ENCODE measurements at regions not wholly inside any gene's neighbourhood (a gene's known extent, or its start where the extent isn't known, plus 50 kb on each side); places are given as distances from the start of the nearest gene placed in this dataset.
"Not testable (repeated sequence)": the region's sequence is repeated elsewhere in the genome, so short reads cannot be mapped to it uniquely, and the experiment has no call there.

- no peak overlapping the region for H3K4me3 Mint-ChIP-seq
- TF ChIP-seq EZH2phosphoT487 (IDR thresholded peaks at IDR 0.05) (no peak), EZH2 (IDR thresholded peaks at IDR 0.05) (no peak)
- TF ChIP-seq, protein P1, sequence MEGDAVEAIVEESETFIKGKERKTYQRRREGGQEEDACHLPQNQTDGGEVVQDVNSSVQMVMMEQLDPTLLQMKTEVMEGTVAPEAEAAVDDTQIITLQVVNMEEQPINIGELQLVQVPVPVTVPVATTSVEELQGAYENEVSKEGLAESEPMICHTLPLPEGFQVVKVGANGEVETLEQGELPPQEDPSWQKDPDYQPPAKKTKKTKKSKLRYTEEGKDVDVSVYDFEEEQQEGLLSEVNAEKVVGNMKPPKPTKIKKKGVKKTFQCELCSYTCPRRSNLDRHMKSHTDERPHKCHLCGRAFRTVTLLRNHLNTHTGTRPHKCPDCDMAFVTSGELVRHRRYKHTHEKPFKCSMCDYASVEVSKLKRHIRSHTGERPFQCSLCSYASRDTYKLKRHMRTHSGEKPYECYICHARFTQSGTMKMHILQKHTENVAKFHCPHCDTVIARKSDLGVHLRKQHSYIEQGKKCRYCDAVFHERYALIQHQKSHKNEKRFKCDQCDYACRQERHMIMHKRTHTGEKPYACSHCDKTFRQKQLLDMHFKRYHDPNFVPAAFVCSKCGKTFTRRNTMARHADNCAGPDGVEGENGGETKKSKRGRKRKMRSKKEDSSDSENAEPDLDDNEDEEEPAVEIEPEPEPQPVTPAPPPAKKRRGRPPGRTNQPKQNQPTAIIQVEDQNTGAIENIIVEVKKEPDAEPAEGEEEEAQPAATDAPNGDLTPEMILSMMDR (IDR thresholded peaks at IDR 0.05): no peak
- H3K27ac Mint-ChIP-seq: no peak overlapping the region
- Histone ChIP-seq H2AFZ (replicated peaks) (no peak overlapping the region), H3K27me3 (no peaks in the 10 kb centered on the region), H3F3A (ENCODE audit: low read depth) (peaks cover 6% of the 10 kb centered on the region), H3K36me3 (no peaks in the 10 kb centered on the region), H3K4me1 (no peaks in the 10 kb centered on the region), H3K4me2 (no peak overlapping the region), H3K9ac (no peak overlapping the region), H3K27ac (no peak overlapping the region), H4K20me1 (ENCODE audit: low read depth) (no peaks in the 10 kb centered on the region), H3K9me3 (ENCODE audit: low read depth) (no peaks in the 10 kb centered on the region), H3K79me2 (ENCODE audit: low read depth) (no peaks in the 10 kb centered on the region), H3K4me3 (no peak overlapping the region)
- no peaks in the 10 kb centered on the region for H3K36me3 Mint-ChIP-seq
- H3K27me3 Mint-ChIP-seq (ENCODE audit: insufficient read depth, low read depth): no peaks in the 10 kb centered on the region
- H3K9me3 Mint-ChIP-seq: no peaks in the 10 kb centered on the region
- DNase-seq (ENCODE audit: low spot score): no peak
- peaks cover 16% of the 10 kb centered on the region for H3K4me1 Mint-ChIP-seq
These were observed 376.0 kb upstream of the PDZRN3 start for GRCh38 chr3:74000725-74001124.

DNA sequence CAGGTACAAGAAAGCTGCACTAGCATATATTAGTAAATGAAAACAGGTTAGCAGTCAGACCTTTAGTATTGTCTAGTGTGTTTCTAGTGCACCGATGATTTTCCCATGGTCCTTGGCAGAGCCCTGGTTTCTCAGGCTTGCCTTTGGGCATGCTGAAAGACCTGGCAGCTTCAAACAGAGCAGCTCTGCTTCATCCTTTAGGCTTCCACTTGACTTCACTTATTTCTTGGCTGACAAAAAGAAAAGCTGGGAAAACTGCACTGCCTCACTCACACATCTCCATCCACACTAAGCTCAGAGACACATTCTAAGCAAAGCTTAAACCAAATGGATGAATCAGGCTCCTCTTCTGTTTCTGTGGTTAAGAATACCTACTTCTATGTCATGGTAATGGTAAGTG, 374.8 kb upstream of the PDZRN3 start:
- Histone ChIP-seq H3K36me3 (no peaks in the 10 kb centered on the region), H3K9me3 (ENCODE audit: low read depth) (no peaks in the 10 kb centered on the region), H3K79me2 (ENCODE audit: low read depth) (no peaks in the 10 kb centered on the region), H3K27me3 (no peaks in the 10 kb centered on the region), H3K4me3 (no peak overlapping the region), H3K27ac (no peak overlapping the region), H3F3A (ENCODE audit: low read depth) (peaks cover 6% of the 10 kb centered on the region), H3K9ac (no peak overlapping the region), H3K4me2 (no peak overlapping the region), H3K4me1 (no peaks in the 10 kb centered on the region), H2AFZ (replicated peaks) (no peak overlapping the region), H4K20me1 (ENCODE audit: low read depth) (no peaks in the 10 kb centered on the region)
- H3K27me3 Mint-ChIP-seq (ENCODE audit: insufficient read depth, low read depth): no peaks in the 10 kb centered on the region
- H3K4me1 Mint-ChIP-seq: peaks cover 16% of the 10 kb centered on the region
- no peaks in the 10 kb centered on the region for H3K9me3 Mint-ChIP-seq
- no peak overlapping the region for H3K4me3 Mint-ChIP-seq
- no peak for DNase-seq (ENCODE audit: low spot score)
- H3K27ac Mint-ChIP-seq: no peak overlapping the region
- H3K36me3 Mint-ChIP-seq: no peaks in the 10 kb centered on the region
- TF ChIP-seq EZH2phosphoT487 (IDR thresholded peaks at IDR 0.05) (no peak), EZH2 (IDR thresholded peaks at IDR 0.05) (no peak)
- TF ChIP-seq, protein P1 (IDR thresholded peaks at IDR 0.05): no peak

- H3K4me2 ChIP-seq; H3K4me3 Mint-ChIP-seq; H3K27ac Mint-ChIP-seq; H3K9ac ChIP-seq; H3K4me1 Mint-ChIP-seq; H3K27me3 ChIP-seq; H3K27me3 Mint-ChIP-seq (ENCODE audit: insufficient read depth, low read depth); H2AFZ ChIP-seq (replicated peaks); H3K4me1 ChIP-seq; H3K36me3 Mint-ChIP-seq; H3K36me3 ChIP-seq; H4K20me1 ChIP-seq (ENCODE audit: low read depth); H3K79me2 ChIP-seq (ENCODE audit: low read depth); H3K9me3 ChIP-seq (ENCODE audit: low read depth); H3K27ac ChIP-seq; H3F3A ChIP-seq (ENCODE audit: low read depth); H3K4me3 ChIP-seq; DNase-seq (ENCODE audit: low spot score): not testable (repeated sequence)
- peaks cover 33% of the 10 kb centered on the region for H3K9me3 Mint-ChIP-seq
These were observed 365.9 kb upstream of the PDZRN3 start for GRCh38 chr3:73990691-73991090.

DNA sequence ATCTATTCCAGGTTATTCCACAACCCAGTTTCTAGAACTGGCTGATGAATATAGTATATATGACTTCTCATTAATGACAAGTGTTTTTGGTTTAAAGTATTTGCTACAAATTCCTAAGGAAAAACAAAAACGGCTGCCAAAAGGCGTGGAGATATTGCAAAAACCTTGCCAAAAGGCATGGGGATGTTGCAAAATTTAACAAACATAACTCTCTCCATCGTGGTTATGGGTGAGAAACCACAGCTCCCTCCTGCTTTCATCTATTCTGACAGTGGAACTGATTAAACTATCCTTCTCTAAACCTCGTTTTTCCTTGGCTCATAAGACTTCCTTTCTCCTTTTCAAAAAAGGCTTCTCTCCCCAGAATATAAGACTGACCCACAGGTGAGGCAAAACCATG, 342.0 kb upstream of the PDZRN3 start:
- no peaks in the 10 kb centered on the region for H3K4me1 Mint-ChIP-seq
- no peaks in the 10 kb centered on the region for H3K9me3 Mint-ChIP-seq
- no peaks in the 10 kb centered on the region for H3K4me1 ChIP-seq
- no peaks in the 10 kb centered on the region for H3K36me3 Mint-ChIP-seq
- TF ChIP-seq EZH2phosphoT487 (IDR thresholded peaks at IDR 0.05): no peak
- TF ChIP-seq, protein P1 (IDR thresholded peaks at IDR 0.05): no peak
- no peaks in the 10 kb centered on the region for H3K27me3 Mint-ChIP-seq (ENCODE audit: insufficient read depth, low read depth)
- no peak overlapping the region for H3K4me3 Mint-ChIP-seq
- H3F3A ChIP-seq (ENCODE audit: low read depth): no peaks in the 10 kb centered on the region
- H3K9me3 ChIP-seq (ENCODE audit: low read depth): no peaks in the 10 kb centered on the region
- no peaks in the 10 kb centered on the region for H4K20me1 ChIP-seq (ENCODE audit: low read depth)
- no peak overlapping the region for H3K4me2 ChIP-seq
- H3K4me3 ChIP-seq: no peak overlapping the region
- no peak overlapping the region for H2AFZ ChIP-seq (replicated peaks)
- H3K27me3 ChIP-seq: no peaks in the 10 kb centered on the region
- H3K79me2 ChIP-seq (ENCODE audit: low read depth): no peaks in the 10 kb centered on the region
- H3K9ac ChIP-seq: no peak overlapping the region
- H3K27ac Mint-ChIP-seq: no peak overlapping the region
- no peak overlapping the region for H3K27ac ChIP-seq
- no peaks in the 10 kb centered on the region for H3K36me3 ChIP-seq
- no peak for DNase-seq (ENCODE audit: low spot score)

Data from neural progenitor cell (in vitro differentiated cells).